SKM-1 treated with dmso at 0.1 percent for 144 hours (cell line): ENCODE measurements at regions not wholly inside any gene's neighbourhood (a gene's known extent, or its start where the extent isn't known, plus 50 kb on each side); places are given as distances from the start of the nearest gene placed in this dataset.

Source experiments
- DNase-seq: peaks from one replicate; lab custom pipeline; 2025; ENCODE audit not compliant: unreplicated experiment; lab: John Stamatoyannopoulos, UW

- DNase-seq = no peak
Observed at GRCh38 chr22:47788461-47788860, 1026.0 kb downstream of the TBC1D22A start.

- DNase-seq = no peak
Observed at GRCh38 chr22:47787501-47788227, 1025.2 kb downstream of the TBC1D22A start.

GRCh38 chr22:47786650-47787290 is 1024.3 kb downstream of the TBC1D22A start:
- DNase-seq = no peak

GRCh38 chr22:47784991-47785390 is 1022.5 kb downstream of the TBC1D22A start:
- no peak for DNase-seq

GRCh38 chr22:47784367-47784983 is 1022.0 kb downstream of the TBC1D22A start:
- no peak for DNase-seq

DNA sequence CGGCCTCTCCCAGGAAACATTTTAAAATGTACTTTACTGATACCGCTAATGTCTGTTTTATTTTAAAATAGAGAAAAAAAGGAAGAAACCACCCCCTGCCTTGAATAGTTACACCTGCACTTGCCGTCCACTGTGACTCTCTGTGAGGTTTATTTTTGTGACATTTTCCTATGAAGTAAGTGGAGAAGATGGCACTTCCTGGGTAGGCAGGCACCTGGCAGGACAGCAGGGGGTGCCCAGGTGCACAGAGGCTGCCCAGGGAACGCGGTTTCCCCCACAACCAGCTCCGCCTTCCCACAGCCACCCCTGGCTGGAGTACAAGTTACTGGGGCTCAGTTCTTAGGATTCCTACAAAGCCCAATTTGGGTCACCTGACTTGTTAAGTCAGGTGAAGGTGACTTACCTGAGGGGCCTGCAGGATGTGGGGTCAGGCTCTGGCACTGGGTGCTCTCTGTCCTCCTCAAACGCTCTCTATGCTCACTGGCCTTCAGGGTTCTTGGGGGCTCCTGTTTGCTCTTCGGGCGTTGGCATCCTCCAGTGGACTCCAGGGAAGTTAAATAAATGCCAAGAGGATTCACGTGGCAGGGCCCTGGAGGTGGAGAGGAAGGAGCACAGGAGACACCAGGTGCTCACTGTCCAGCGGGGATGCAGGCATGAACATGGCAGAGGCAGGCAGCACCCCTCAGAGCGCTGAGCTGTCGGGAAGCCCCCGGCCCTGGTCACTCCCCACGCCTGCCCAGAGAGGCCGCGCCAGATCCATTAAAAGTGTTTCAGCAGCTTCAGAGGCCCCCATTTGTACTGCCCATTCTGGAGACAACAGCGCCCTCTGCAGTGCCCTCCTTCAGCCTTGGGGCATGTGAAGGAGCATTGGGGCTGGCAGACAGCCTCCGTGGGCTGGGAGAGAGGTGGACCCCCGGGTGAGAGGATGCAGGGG is 1021.2 kb downstream of the TBC1D22A start:
- DNase-seq = no peak

GRCh38 chr22:47782328-47783075 is 1020.1 kb downstream of the TBC1D22A start:
- DNase-seq = no peak

- no peak for DNase-seq
Observed at GRCh38 chr22:47781427-47782111, 1019.1 kb downstream of the TBC1D22A start.

- DNase-seq = no peak
Observed at GRCh38 chr22:47781024-47781423, 1018.6 kb downstream of the TBC1D22A start.

DNA sequence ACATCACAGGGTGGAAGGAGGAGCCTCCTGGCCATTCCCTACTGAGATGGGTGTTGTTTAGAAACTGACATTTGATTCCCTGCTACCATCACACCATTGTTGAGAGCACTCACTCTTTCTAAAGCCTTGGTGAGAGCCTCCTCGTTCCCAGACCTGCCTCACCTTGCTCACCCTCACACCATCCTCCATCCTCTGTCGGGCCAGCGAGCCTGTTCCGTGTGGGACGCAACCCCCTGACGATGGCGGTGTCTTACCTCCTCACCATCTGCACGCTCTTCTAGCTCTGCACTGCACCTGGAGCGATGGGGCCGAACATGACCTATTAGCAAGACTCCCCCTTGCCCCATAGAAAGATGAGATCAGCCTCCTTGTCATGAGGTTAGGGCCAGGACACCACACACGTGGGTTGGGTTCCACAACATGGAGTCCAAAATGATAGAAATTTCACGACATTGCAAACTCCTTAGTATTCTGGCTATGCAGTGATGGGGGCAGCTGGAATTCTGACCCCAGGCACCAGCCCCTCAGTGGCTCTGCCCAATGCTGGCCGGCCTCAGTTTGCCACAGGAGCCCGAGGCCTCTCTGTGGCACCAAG is 1017.9 kb downstream of the TBC1D22A start:
- no peak for DNase-seq

DNA sequence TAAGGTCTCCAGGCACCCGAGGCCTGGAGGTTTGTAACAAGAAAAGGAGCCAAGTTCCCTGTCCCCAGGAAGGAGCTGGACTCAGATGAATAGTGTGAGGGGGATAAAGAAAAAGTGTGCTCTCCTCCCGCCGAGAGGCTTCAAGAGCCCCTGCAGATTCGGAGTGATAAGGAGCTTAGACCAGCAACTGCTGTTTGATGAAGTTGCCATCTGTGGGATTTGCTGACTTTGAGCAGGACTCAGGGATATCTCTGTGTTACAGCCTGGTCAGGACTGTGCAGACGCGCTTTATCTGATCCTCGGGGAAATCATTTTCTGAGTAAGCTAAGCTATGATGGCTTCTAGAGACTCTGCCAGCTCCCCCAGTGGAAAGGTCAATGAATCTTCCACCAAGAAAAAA is 1017.0 kb downstream of the TBC1D22A start:
- DNase-seq = no peak

DNA sequence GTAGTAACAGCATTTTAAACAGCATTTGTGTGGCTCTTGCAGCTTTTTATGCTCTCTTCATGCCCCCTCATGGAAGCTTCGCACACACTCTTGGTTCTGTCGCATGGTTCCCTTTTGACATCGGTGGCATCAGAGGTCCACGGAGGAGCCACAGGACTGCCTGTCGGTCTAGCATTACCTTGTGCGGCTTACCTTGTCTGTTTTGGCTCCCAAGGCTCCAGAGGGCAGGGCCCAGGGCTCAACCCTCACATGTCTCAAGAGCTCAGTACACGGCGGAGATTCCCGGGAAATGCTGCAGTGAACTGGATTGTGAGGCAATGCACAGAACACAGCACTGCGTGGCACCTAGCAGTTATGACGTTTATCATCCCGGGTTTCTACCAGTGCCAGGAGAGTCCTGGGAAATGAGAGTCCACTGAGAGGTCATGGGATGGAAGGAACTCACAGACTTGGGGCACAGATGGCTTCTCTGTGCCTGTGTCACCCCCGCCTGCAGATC is 1015.8 kb downstream of the TBC1D22A start:
- DNase-seq = no peak

GRCh38 chr22:47777426-47777825 is 1015.0 kb downstream of the TBC1D22A start:
- DNase-seq = no peak

DNA sequence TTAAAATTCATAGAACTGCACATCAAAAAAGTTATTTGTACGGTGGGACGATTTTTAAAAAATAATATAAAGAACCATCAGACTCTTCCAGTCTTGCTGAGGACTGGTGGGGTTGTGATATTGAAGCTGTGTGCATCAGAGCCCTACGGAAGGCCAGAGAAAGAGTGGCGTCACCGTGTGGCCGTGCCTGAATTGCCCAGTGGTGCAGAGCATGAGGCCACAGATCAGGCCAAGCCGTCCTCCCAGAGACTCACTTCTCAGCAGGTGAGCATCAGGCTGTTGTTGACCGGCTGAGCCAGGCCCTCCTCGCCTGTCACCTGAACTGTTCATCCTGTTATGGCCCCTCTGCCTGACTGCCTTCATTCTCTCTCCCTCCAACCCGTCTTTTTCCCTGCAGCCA is 1013.9 kb downstream of the TBC1D22A start:
- DNase-seq = no peak

GRCh38 chr22:47775686-47776085 is 1013.2 kb downstream of the TBC1D22A start:
- no peak for DNase-seq

- no peak for DNase-seq
Observed at GRCh38 chr22:47775191-47775590, 1012.7 kb downstream of the TBC1D22A start.

DNA sequence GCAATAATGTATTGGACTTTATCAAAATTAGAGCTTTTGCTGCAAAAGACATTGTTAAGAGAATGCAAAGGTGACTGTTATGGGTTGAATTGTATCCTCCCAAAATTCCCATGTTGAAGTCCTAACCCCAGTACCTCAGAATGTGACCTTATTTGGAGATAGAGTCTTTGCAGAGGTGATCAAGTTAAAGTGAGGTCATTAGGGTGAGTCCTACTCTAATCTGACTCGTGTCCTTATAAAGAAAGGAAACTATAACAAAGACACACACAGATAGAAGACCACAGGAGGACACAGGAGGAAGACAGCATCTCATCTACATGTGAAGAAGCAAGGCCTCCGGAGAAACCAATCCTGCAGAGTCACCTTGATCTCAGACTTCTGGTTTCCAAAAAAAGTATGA is 1011.2 kb downstream of the TBC1D22A start:
- no peak for DNase-seq

DNA sequence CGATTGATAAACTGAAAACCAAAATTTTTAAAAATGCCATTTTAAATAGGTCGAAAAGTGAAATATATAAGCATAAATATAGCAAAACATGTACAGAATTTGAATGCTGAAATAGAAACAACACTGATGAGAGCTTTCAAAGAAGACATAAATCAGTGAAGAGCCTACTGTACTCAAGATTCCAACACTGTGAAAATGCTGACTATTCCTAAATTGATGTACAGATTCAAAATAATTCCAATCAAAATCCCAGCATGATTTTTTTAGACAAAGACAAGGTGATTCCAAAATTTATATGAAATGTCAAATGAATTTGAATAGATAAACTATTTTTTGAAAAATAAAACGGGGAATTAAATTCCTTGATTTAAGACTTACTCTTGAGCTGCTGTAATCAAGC is 1010.4 kb downstream of the TBC1D22A start:
- no peak for DNase-seq

GRCh38 chr22:47769652-47770051 is 1007.2 kb downstream of the TBC1D22A start:
- no peak for DNase-seq
